IMR-90 (cell line): ENCODE measurements at regions not wholly inside any gene's neighbourhood (a gene's known extent, or its start where the extent isn't known, plus 50 kb on each side); places are given as distances from the start of the nearest gene placed in this dataset.

Experiments used
- ATAC-seq: fragments of 200-7000 bp; cut with Tn5 transposase; 2 replicates; pipeline ENCODE4 v1.9.1; 2020; ENCODE audit warnings: low read depth, mild to moderate bottlenecking, moderate library complexity
- BruUV-seq: library from RNA; stranded (reverse); fragments of 400-500 nt; replicated peaks from 2 replicates; lab custom pipeline; 2021; lab: Mats Ljungman, UMichigan
- CTCF ChIA-PET: fragments of 300-600 bp; formaldehyde crosslinking; extraction: SDS; loops from one replicate; lab custom pipeline; 2021; ENCODE audit warnings: antibody characterized with exemption; lab: Yijun Ruan, JAX
- POLR2A ChIA-PET: fragments of 300-600 bp; sonication (Branson Sonifier 250); formaldehyde crosslinking; loops from one replicate; lab custom pipeline; 2022; ENCODE audit warnings: antibody characterized with exemption; ENCODE audit not compliant: unreplicated experiment; lab: Charles Lee
- DNase-seq: peaks from one replicate; pipeline ENCODE4 v3.0.0; 2013
- H2AFZ ChIP-seq: replicated peaks from 2 replicates; pipeline ENCODE3; 2013; ENCODE audit warnings: low read length, mild to moderate bottlenecking; ENCODE audit not compliant: poor library complexity
- H2AK5ac ChIP-seq: 2 replicates; pipeline ENCODE4 v1.6.1; 2013; ENCODE audit warnings: low read depth, low read length, inconsistent platforms
- H2AK9ac ChIP-seq: replicated peaks from 2 replicates; pipeline ENCODE3; 2013; ENCODE audit warnings: mild to moderate bottlenecking, low read depth, low read length, moderate library complexity; ENCODE audit not compliant: poor library complexity
- H2BK120ac ChIP-seq: 2 replicates; pipeline ENCODE4 v1.6.1; 2013; ENCODE audit warnings: low read depth, low read length, inconsistent platforms
- H2BK15ac ChIP-seq: 3 replicates; pipeline ENCODE4 v1.6.1; 2013; ENCODE audit warnings: low read depth, low read length, inconsistent platforms
- H2BK20ac ChIP-seq: 2 replicates; pipeline ENCODE4 v1.6.1; 2013; ENCODE audit warnings: low read depth, mild to moderate bottlenecking, inconsistent platforms, low read length, moderate library complexity
- H2BK5ac ChIP-seq: 2 replicates; pipeline ENCODE4 v1.6.1; 2013; ENCODE audit warnings: mild to moderate bottlenecking, low read depth, low read length, inconsistent platforms; ENCODE audit not compliant: poor library complexity, severe bottlenecking
- H3K14ac ChIP-seq: replicated peaks from 2 replicates; pipeline ENCODE4 v1.6.1; 2013; ENCODE audit warnings: low read depth, low read length, inconsistent platforms
- H3K18ac ChIP-seq: 2 replicates; pipeline ENCODE4 v1.6.1; 2013; ENCODE audit warnings: low read depth, low read length, control low read depth
- H3K23ac ChIP-seq: 2 replicates; pipeline ENCODE4 v1.6.1; 2013; ENCODE audit warnings: low read depth, low read length, inconsistent platforms
- H3K27ac ChIP-seq: 2 replicates; pipeline ENCODE4 v1.5.1; 2013; ENCODE audit warnings: mild to moderate bottlenecking, control low read depth, low read length; ENCODE audit not compliant: insufficient read depth
- H3K27me3 ChIP-seq: 2 replicates; pipeline ENCODE4 v1.6.1; 2013; ENCODE audit warnings: low read length; ENCODE audit not compliant: control insufficient read depth, insufficient read depth
- H3K36me3 ChIP-seq: 2 replicates; pipeline ENCODE4 v1.6.1; 2013; ENCODE audit warnings: low read length, mixed read lengths; ENCODE audit not compliant: control insufficient read depth, insufficient read depth
- H3K4ac ChIP-seq: 2 replicates; pipeline ENCODE4 v1.6.1; 2013; ENCODE audit warnings: low read depth, low read length, inconsistent platforms
- H3K4me1 ChIP-seq: 2 replicates; pipeline ENCODE4 v1.6.1; 2013; ENCODE audit warnings: low read length, mixed read lengths; ENCODE audit not compliant: control insufficient read depth, insufficient read depth
- H3K4me2 ChIP-seq: 2 replicates; pipeline ENCODE4 v1.6.1; 2013; ENCODE audit warnings: low read depth, mild to moderate bottlenecking, control low read depth, low read length, moderate library complexity
- H3K4me3 ChIP-seq: 2 replicates; pipeline ENCODE4 v1.5.1; 2013; ENCODE audit warnings: low read depth, mild to moderate bottlenecking, control low read depth, low read length, moderate library complexity; ENCODE audit not compliant: insufficient read depth
- H3K56ac ChIP-seq: 2 replicates; pipeline ENCODE4 v1.6.1; 2013; ENCODE audit warnings: low read length, inconsistent platforms; ENCODE audit not compliant: insufficient read depth; ENCODE audit errors: extremely low read depth
- H3K79me1 ChIP-seq, 2 experiments: 2 replicates each; pipeline ENCODE4 v1.6.1; 2013; ENCODE audit warnings: low read length in 2 of 2, inconsistent platforms in 1 of 2, low read depth in 1 of 2
- H3K9ac ChIP-seq: 2 replicates; pipeline ENCODE4 v1.6.1; 2013; ENCODE audit warnings: low read depth, low read length, control low read depth
- H3K9me1 ChIP-seq: 2 replicates; pipeline ENCODE4 v1.6.1; 2013; ENCODE audit warnings: low read length, inconsistent platforms; ENCODE audit not compliant: insufficient read depth
- H3K9me3 ChIP-seq: 2 replicates; pipeline ENCODE4 v1.6.1; 2013; ENCODE audit warnings: low read length; ENCODE audit not compliant: control insufficient read depth, insufficient read depth
- H4K20me1 ChIP-seq: 2 replicates; pipeline ENCODE4 v1.6.1; 2013; ENCODE audit warnings: low read length, inconsistent platforms; ENCODE audit not compliant: insufficient read depth
- H4K5ac ChIP-seq: 2 replicates; pipeline ENCODE4 v1.6.1; 2013; ENCODE audit warnings: mild to moderate bottlenecking, low read depth, low read length, control low read depth
- H4K8ac ChIP-seq, 2 experiments: 2 replicates each; pipeline ENCODE4 v1.6.1; 2013; ENCODE audit warnings: low read depth in 2 of 2, low read length in 2 of 2, control low read depth in 1 of 2, inconsistent platforms in 1 of 2
- H4K91ac ChIP-seq: 2 replicates; pipeline ENCODE4 v1.6.1; 2013; ENCODE audit warnings: low read depth, low read length, inconsistent platforms; ENCODE audit not compliant: insufficient read depth
- CEBPB ChIP-seq: IDR thresholded peaks from 2 replicates; pipeline ENCODE4 v1.6.1; 2012; ENCODE audit warnings: low read depth, low read length, improper control_type of control experiment
- CHD1 ChIP-seq: IDR thresholded peaks from 2 replicates; pipeline ENCODE4 v1.6.1; 2012; ENCODE audit warnings: low read depth, low read length, improper control_type of control experiment
- ELK1 ChIP-seq: fragments of 150-350 bp; IDR thresholded peaks from 2 replicates; pipeline ENCODE4 v1.6.1; 2016; ENCODE audit warnings: low read depth, mild to moderate bottlenecking, low read length, moderate library complexity, borderline replicate concordance
- MXI1 ChIP-seq: IDR thresholded peaks from 2 replicates; pipeline ENCODE4 v1.6.1; 2012; ENCODE audit warnings: low read depth, mild to moderate bottlenecking, low read length, moderate library complexity, borderline replicate concordance
- POLR2A ChIP-seq: IDR thresholded peaks from 2 replicates; pipeline ENCODE4 v1.6.1; 2012; ENCODE audit warnings: mild to moderate bottlenecking, low read depth, low read length
- RAD21 ChIP-seq: IDR thresholded peaks from 2 replicates; pipeline ENCODE4 v1.6.1; 2012; ENCODE audit warnings: low read length, improper control_type of control experiment
- WGBS, 2 experiments: methylation state at CpG; one replicate each; pipeline versions ENCODE4 v1.1.5 to v1.1.7; 2013; ENCODE audit warnings: missing lambda C conversion rate in 2 of 2; ENCODE audit not compliant: insufficient read length in 1 of 2; ENCODE audit errors: extremely low coverage in 2 of 2; 5-methylcytosine and 5-hydroxymethylcytosine counted together
- dilution Hi-C: fragments of 300-500 bp; cut with HindIII; formaldehyde crosslinking; loops from one replicate; pipeline ENCODE4 v1.14.3; 2018; ENCODE audit warnings: low sequenced_read_pairs; ENCODE audit not compliant: unreplicated experiment
- in situ Hi-C: fragments of 300-500 bp; cut with MboI; formaldehyde crosslinking; loops from 3 replicates; pipeline ENCODE4 v1.14.3; 2019; ENCODE audit warnings: low sequenced_read_pairs, inconsistent platforms, mixed read lengths
- intact Hi-C: fragments of 100-400 bp; cut with micrococcal nuclease; formaldehyde crosslinking; loops from 2 replicates; pipeline ENCODE4 v1.10.0; 2022

GRCh38 chr1:96992871-96993270 is 271.3 kb downstream of the PTBP2 start:
- H3K27ac ChIP-seq = no peak overlapping the region
- no CpG with 5 or more reads among the region's 3 CpGs for WGBS, 2 experiments
- no peak overlapping the region for H4K5ac ChIP-seq
- in situ Hi-C loops (no loop called here), intact Hi-C loops (no loop called here), dilution Hi-C loops (no loop called here)
- peak; percentile 76 for DNase-seq
- no peak overlapping the region for H2BK20ac ChIP-seq
- no peaks in the 10 kb centered on the region for H3K27me3 ChIP-seq
- peak; percentile 97 for ATAC-seq
- H2BK15ac ChIP-seq = no peak overlapping the region
- H3K9me3 ChIP-seq = no peaks in the 10 kb centered on the region
- no peaks in the 10 kb centered on the region for H3K36me3 ChIP-seq
- H2AK9ac ChIP-seq = no peak overlapping the region
- H2BK120ac ChIP-seq = no peak overlapping the region
- no peaks in the 10 kb centered on the region for H3K79me1 ChIP-seq
- H3K56ac ChIP-seq = no peak overlapping the region
- no TSS peak for BruUV-seq
- TF ChIP-seq MXI1 = no peak
- peak; percentile 18; the same call in 1 of the 2 replicates for TF ChIP-seq CEBPB
- no peak for TF ChIP-seq RAD21
- TF ChIP-seq CHD1 = no peak
- no peak for TF ChIP-seq ELK1
- TF ChIP-seq POLR2A = no peak
- peak overlapping the region; percentile 84; the same call in 1 of the 2 replicates for H3K4me2 ChIP-seq
- CTCF ChIA-PET = interaction anchor here (0.6 kb wide), 1 partner anchor 79 kb away, joined by 6 read pairs; no protein-coding TSS in a partner anchor
- no peaks in the 10 kb centered on the region for H4K20me1 ChIP-seq
- no peak overlapping the region for H3K4me3 ChIP-seq
- no peak overlapping the region for H4K91ac ChIP-seq
- H3K9me1 ChIP-seq = no peaks in the 10 kb centered on the region
- no peak overlapping the region for H3K9ac ChIP-seq
- peak overlapping the region; percentile 36; the same call in 1 of the 2 replicates for H3K18ac ChIP-seq
- no peak overlapping the region for H4K8ac ChIP-seq
- H3K4ac ChIP-seq = no peak overlapping the region
- peaks cover 6% of the 10 kb centered on the region; the same call in 1 of the 2 replicates for H3K4me1 ChIP-seq
- POLR2A ChIA-PET = no interaction called here
- no peak overlapping the region for H2BK5ac ChIP-seq
- no peak overlapping the region for H2AFZ ChIP-seq
- no peak overlapping the region for H2AK5ac ChIP-seq
- H3K23ac ChIP-seq = no peak overlapping the region
- 0 out of 2 replicates have a peak overlapping the region, but pooled peaks have one; percentile 0 for H3K14ac ChIP-seq
